Fibroblast of skin of back (primary cell): ENCODE measurements at regions not wholly inside any gene's neighbourhood (a gene's known extent, or its start where the extent isn't known, plus 50 kb on each side); places are given as distances from the start of the nearest gene placed in this dataset.

Experiments
- DNase-seq: peaks from one replicate; pipeline ENCODE4 v3.0.0-alpha.2; 2013

GRCh38 chr10:31081937-31082840 lies 50.5 kb upstream of the ZNF438 start:
- no peak for DNase-seq

GRCh38 chr10:31083765-31084184 lies 52.1 kb upstream of the ZNF438 start:
- DNase-seq: peak; percentile 71

- no peak for DNase-seq
Observed at GRCh38 chr10:31087011-31087410, 55.3 kb upstream of the ZNF438 start.

GRCh38 chr10:31087851-31088250 lies 56.2 kb upstream of the ZNF438 start:
- no peak for DNase-seq

GRCh38 chr10:31090894-31091607 lies 59.4 kb upstream of the ZNF438 start:
- no peak for DNase-seq

- no peak for DNase-seq
Observed at GRCh38 chr10:31095677-31096560, 64.3 kb upstream of the ZNF438 start.

- peak; percentile 33 for DNase-seq
Observed at GRCh38 chr10:31098046-31098445, 66.4 kb upstream of the ZNF438 start.

- DNase-seq: no peak
Observed at GRCh38 chr10:31099094-31099493, 67.4 kb upstream of the ZNF438 start.

GRCh38 chr10:31099664-31100063 lies 68.0 kb upstream of the ZNF438 start:
- no peak for DNase-seq

GRCh38 chr10:31100115-31100601 lies 68.5 kb upstream of the ZNF438 start:
- no peak for DNase-seq

GRCh38 chr10:31100662-31101061 lies 69.0 kb upstream of the ZNF438 start:
- DNase-seq: no peak

- DNase-seq: peak; percentile 89
Observed at GRCh38 chr10:31101123-31101522, 69.5 kb upstream of the ZNF438 start.

GRCh38 chr10:31102421-31102820 lies 70.8 kb upstream of the ZNF438 start:
- no peak for DNase-seq

- DNase-seq: no peak
Observed at GRCh38 chr10:31103112-31103511, 71.4 kb upstream of the ZNF438 start.

- DNase-seq: no peak
Observed at GRCh38 chr10:31112961-31113360, 81.3 kb upstream of the ZNF438 start.

GRCh38 chr10:31116226-31116625 lies 84.6 kb upstream of the ZNF438 start:
- no peak for DNase-seq

GRCh38 chr10:31118556-31118955 lies 86.9 kb upstream of the ZNF438 start:
- peak; percentile 79 for DNase-seq

- no peak for DNase-seq
Observed at GRCh38 chr10:31120392-31120791, 88.7 kb upstream of the ZNF438 start.

GRCh38 chr10:31120961-31121685 lies 89.5 kb upstream of the ZNF438 start:
- DNase-seq: peak; percentile 33

GRCh38 chr10:31121757-31122577 lies 90.3 kb upstream of the ZNF438 start:
- peak; percentile 73 for DNase-seq

- DNase-seq: no peak
Observed at GRCh38 chr10:31123946-31124345, 92.3 kb upstream of the ZNF438 start.
